ENCODE measurements at regions not wholly inside any gene's neighbourhood (a gene's known extent, or its start where the extent isn't known, plus 50 kb on each side); places are given as distances from the start of the nearest gene placed in this dataset.
A peak's percentile ranks its signal among the peaks of the same experiment; 100 is the strongest.

DNA sequence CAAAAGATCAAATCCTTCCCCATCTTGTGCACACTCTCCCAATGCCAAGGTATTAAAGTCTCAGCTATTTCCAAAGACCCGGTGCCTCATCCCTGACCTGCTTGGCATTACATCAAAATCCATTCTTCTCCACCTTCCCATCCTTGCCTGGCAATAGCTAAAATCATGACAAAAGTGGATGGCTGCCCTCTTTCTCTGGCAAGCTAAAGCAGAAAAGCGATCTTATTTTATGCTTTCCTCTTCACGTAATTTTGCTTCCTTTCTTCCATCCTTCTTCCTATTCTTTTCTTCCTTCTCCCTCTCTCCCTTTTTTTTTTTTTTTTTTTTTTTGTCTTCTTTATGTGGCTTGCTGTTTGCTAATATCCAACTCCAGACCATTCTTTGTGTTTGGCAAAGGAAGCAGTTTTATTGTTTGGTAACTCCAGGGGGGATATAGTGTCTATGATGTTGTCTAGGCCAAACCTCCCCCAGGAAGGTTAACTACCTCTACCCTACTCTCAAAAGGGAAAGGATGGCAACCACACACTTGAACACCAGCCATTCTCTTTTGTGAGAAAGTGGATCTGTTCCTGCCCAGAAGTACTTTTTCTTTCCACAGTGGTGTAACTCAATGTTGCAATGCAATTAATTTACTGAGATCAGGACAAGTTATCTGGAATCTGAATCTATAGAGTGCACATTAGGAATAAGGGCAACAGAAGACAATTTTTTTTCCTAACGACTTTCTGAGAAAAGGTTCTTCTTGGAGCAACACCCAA lies 120.9 kb upstream of the TMEM161B start:
- no peaks in the 10 kb centered on the region for H3K36me3 ChIP-seq (ENCODE audit: insufficient read depth, low read length)
- H3K27ac ChIP-seq (ENCODE audit: low read depth, low read length), result no peak overlapping the region
- Mint-ChIP-seq H3K9me3 (ENCODE audit: unreplicated experiment) (no peaks in the 10 kb centered on the region), H3K36me3 (ENCODE audit: low read depth, unreplicated experiment) (no peaks in the 10 kb centered on the region), H3K4me1 (ENCODE audit: low read depth, unreplicated experiment) (peaks cover 6% of the 10 kb centered on the region), H3K27ac (ENCODE audit: unreplicated experiment) (no peak overlapping the region), H3K4me3 (ENCODE audit: unreplicated experiment) (no peak overlapping the region), H3K27me3 (ENCODE audit: low read depth, unreplicated experiment) (no peaks in the 10 kb centered on the region)
- FAIRE-seq (no peak), DNase-seq (ENCODE audit: low read depth) (peak; percentile 9)
- H3K9me3 ChIP-seq (ENCODE audit: insufficient read depth, low read depth, low read length), result no peaks in the 10 kb centered on the region
- TF ChIP-seq, protein P1, sequence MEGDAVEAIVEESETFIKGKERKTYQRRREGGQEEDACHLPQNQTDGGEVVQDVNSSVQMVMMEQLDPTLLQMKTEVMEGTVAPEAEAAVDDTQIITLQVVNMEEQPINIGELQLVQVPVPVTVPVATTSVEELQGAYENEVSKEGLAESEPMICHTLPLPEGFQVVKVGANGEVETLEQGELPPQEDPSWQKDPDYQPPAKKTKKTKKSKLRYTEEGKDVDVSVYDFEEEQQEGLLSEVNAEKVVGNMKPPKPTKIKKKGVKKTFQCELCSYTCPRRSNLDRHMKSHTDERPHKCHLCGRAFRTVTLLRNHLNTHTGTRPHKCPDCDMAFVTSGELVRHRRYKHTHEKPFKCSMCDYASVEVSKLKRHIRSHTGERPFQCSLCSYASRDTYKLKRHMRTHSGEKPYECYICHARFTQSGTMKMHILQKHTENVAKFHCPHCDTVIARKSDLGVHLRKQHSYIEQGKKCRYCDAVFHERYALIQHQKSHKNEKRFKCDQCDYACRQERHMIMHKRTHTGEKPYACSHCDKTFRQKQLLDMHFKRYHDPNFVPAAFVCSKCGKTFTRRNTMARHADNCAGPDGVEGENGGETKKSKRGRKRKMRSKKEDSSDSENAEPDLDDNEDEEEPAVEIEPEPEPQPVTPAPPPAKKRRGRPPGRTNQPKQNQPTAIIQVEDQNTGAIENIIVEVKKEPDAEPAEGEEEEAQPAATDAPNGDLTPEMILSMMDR (IDR thresholded peaks at IDR 0.05; ENCODE audit: insufficient read depth, low read depth, low read length), result no peak
- TF ChIP-seq EZH2 (IDR thresholded peaks at IDR 0.05; ENCODE audit: insufficient read depth, low read length), result no peak
- H3K4me1 ChIP-seq (ENCODE audit: insufficient read depth, low read length), result peaks cover 20% of the 10 kb centered on the region
- peak overlapping the region; percentile 61 for H3K4me2 ChIP-seq (ENCODE audit: low read length)
- H3K9ac ChIP-seq (ENCODE audit: low read length), result no peak overlapping the region
- no peak overlapping the region for H3K4me3 ChIP-seq (ENCODE audit: insufficient read depth, low read depth, low read length)
- H3K27me3 ChIP-seq (ENCODE audit: insufficient read depth, low read length), result no peaks in the 10 kb centered on the region
- H4K20me1 ChIP-seq (ENCODE audit: insufficient read depth, low read length), result no peaks in the 10 kb centered on the region
- peak overlapping the region; percentile 42 for H2AFZ ChIP-seq (ENCODE audit: low read depth, low read length)
- peaks cover 2% of the 10 kb centered on the region for H3K79me2 ChIP-seq (ENCODE audit: insufficient read depth, low read length)

DNA sequence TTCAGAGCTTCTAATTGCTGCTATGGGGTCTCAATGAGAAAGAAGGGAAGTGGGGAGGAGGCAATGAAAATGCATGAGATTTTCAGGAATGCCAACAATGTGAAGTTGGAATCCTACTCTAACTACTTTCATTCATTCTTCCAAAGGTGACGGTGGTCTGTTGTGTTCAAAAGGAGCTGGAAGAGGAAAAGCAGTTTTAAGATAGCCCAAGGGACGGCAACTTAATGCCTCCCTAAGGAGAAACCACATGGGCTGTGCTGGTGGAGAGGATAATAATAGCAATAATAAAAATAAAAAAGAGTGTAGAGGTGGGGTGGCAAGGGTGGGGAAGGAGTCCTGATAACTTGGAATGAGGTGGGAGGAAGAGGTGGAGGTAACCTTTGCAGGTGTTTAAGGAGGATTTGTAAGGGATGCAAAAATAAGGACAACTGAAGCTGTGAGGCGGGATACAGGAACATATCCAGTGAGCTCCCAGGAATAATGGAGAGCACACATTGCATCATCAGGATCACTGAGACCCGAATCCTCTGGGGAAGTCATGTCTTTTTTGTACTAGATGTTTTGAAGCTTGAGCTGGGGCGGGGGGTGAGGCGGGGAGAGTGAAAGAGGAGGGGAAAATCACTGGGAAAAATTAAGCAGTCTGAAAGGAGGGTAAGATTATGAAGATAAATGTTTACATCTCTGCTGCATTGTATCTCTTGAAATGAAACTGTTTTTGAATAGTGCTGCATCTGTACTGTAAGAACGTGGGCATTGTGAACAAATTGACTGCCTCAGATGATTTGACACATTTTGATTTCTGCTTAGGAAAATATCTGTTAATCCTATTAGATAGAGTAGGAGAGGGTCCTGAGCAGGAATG lies 120.1 kb upstream of the TMEM161B start:
- no peaks in the 10 kb centered on the region for H3K36me3 ChIP-seq (ENCODE audit: insufficient read depth, low read length)
- TF ChIP-seq EZH2 (IDR thresholded peaks at IDR 0.05; ENCODE audit: insufficient read depth, low read length), result no peak
- TF ChIP-seq, protein P1 (IDR thresholded peaks at IDR 0.05; ENCODE audit: insufficient read depth, low read depth, low read length), result no peak
- H3K27me3 ChIP-seq (ENCODE audit: insufficient read depth, low read length), result no peaks in the 10 kb centered on the region
- H3K4me2 ChIP-seq (ENCODE audit: low read length), result peak overlapping the region; percentile 49
- Mint-ChIP-seq H3K36me3 (ENCODE audit: low read depth, unreplicated experiment) (no peaks in the 10 kb centered on the region), H3K4me1 (ENCODE audit: low read depth, unreplicated experiment) (peaks cover 5% of the 10 kb centered on the region), H3K4me3 (ENCODE audit: unreplicated experiment) (no peak overlapping the region), H3K27me3 (ENCODE audit: low read depth, unreplicated experiment) (no peaks in the 10 kb centered on the region), H3K27ac (ENCODE audit: unreplicated experiment) (peak overlapping the region; percentile 30), H3K9me3 (ENCODE audit: unreplicated experiment) (no peaks in the 10 kb centered on the region)
- H2AFZ ChIP-seq (ENCODE audit: low read depth, low read length), result peak overlapping the region; percentile 49
- FAIRE-seq (no peak), DNase-seq (ENCODE audit: low read depth) (no peak)
- H4K20me1 ChIP-seq (ENCODE audit: insufficient read depth, low read length), result no peaks in the 10 kb centered on the region
- peaks cover 12% of the 10 kb centered on the region for H3K4me1 ChIP-seq (ENCODE audit: insufficient read depth, low read length)
- no peaks in the 10 kb centered on the region for H3K9me3 ChIP-seq (ENCODE audit: insufficient read depth, low read depth, low read length)
- no peak overlapping the region for H3K9ac ChIP-seq (ENCODE audit: low read length)
- no peak overlapping the region for H3K4me3 ChIP-seq (ENCODE audit: insufficient read depth, low read depth, low read length)
- H3K79me2 ChIP-seq (ENCODE audit: insufficient read depth, low read length), result peaks cover under 1% of the 10 kb centered on the region
- H3K27ac ChIP-seq (ENCODE audit: low read depth, low read length), result no peak overlapping the region
